H1 (cell line): ENCODE measurements at regions not wholly inside any gene's neighbourhood (a gene's known extent, or its start where the extent isn't known, plus 50 kb on each side); places are given as distances from the start of the nearest gene placed in this dataset.

Experiments used
- CTCF ChIA-PET: fragments of 300-600 bp; sonication (Branson Sonifier 250); formaldehyde crosslinking; loops from one replicate; lab custom pipeline; 2021; ENCODE audit not compliant: partially characterized antibody; lab: Charles Lee
- POLR2A ChIA-PET: fragments of 300-600 bp; sonication (Branson Sonifier 250); formaldehyde crosslinking; loops from one replicate; lab custom pipeline; 2021; ENCODE audit warnings: inconsistent platforms; ENCODE audit not compliant: partially characterized antibody; lab: Charles Lee
- DNase-seq, 2 experiments: peaks; one replicate each; pipeline versions ENCODE4 v3.0.0 to v3.0.0-alpha.2; 2010 to 2022; ENCODE audit warnings: low spot score in 2 of 2, low read depth in 1 of 2, mixed read lengths in 1 of 2
- FAIRE-seq: peaks from 2 replicates; lab custom pipeline; 2011; peaks lifted over from hg19 to GRCh38; lab: Jason Lieb, UNC
- H2AFZ ChIP-seq: 2 replicates; pipeline ENCODE4 v1.8.1; 2012; ENCODE audit warnings: low read length, inconsistent platforms
- H2AK5ac ChIP-seq: 2 replicates; pipeline ENCODE4 v1.6.1; 2013; ENCODE audit warnings: low read depth, low read length
- H2BK120ac ChIP-seq: replicated peaks from 2 replicates; pipeline ENCODE3; 2013; ENCODE audit warnings: low read depth, low read length, inconsistent platforms
- H2BK12ac ChIP-seq: 2 replicates; pipeline ENCODE4 v1.6.1; 2013; ENCODE audit warnings: low read depth, low read length
- H2BK15ac ChIP-seq: 2 replicates; pipeline ENCODE4 v1.6.1; 2013; ENCODE audit warnings: low read length
- H2BK20ac ChIP-seq: 2 replicates; pipeline ENCODE4 v1.6.1; 2013; ENCODE audit warnings: low read length
- H2BK5ac ChIP-seq: 2 replicates; pipeline ENCODE4 v1.6.1; 2013; ENCODE audit warnings: low read depth, low read length
- H3K14ac ChIP-seq: 2 replicates; pipeline ENCODE4 v1.6.1; 2013; ENCODE audit warnings: inconsistent platforms; ENCODE audit not compliant: insufficient read length
- H3K18ac ChIP-seq: 2 replicates; pipeline ENCODE4 v1.6.1; 2013; ENCODE audit warnings: low read length; ENCODE audit errors: extremely low read depth
- H3K23ac ChIP-seq: 2 replicates; pipeline ENCODE4 v1.6.1; 2013; ENCODE audit warnings: inconsistent platforms; ENCODE audit not compliant: insufficient read length
- H3K23me2 ChIP-seq: 2 replicates; pipeline ENCODE4 v1.6.1; 2013; ENCODE audit warnings: low read depth, low read length
- H3K27ac ChIP-seq: 2 replicates; pipeline ENCODE4 v1.6.1; 2011; ENCODE audit warnings: low read depth, low read length, inconsistent platforms
- H3K27me3 ChIP-seq, 4 experiments: replicated peaks in 1 of 4; 1 replicate in 1 of 4; 2 replicates in 3 of 4; pipeline versions ENCODE4 v1.6.1 to v1.8.1; 2011 to 2013; ENCODE audit warnings: low read length in 3 of 4, mild to moderate bottlenecking in 3 of 4, inconsistent platforms in 2 of 4, mixed read lengths in 2 of 4, moderate library complexity in 1 of 4; ENCODE audit not compliant: control insufficient read depth in 3 of 4, insufficient read depth in 3 of 4; ENCODE audit errors: extremely low read depth in 1 of 4
- H3K36me3 ChIP-seq, 4 experiments: 2 replicates each; pipeline versions ENCODE4 v1.6.1 to v1.8.1; 2011 to 2013; ENCODE audit warnings: mild to moderate bottlenecking in 4 of 4, low read length in 3 of 4, moderate library complexity in 2 of 4, control low read depth in 1 of 4, inconsistent platforms in 1 of 4; ENCODE audit not compliant: insufficient read depth in 4 of 4, control insufficient read depth in 2 of 4
- H3K4ac ChIP-seq: replicated peaks from 2 replicates; pipeline ENCODE3; 2013; ENCODE audit warnings: low read length, low read depth, mixed read lengths, inconsistent platforms; ENCODE audit not compliant: insufficient read length
- H3K4me1 ChIP-seq, 4 experiments: replicated peaks in 1 of 4; 1 replicate in 1 of 4; 2 replicates in 3 of 4; pipeline versions ENCODE4 v1.6.1 to v1.8.1; 2011 to 2013; ENCODE audit warnings: low read length in 3 of 4, inconsistent platforms in 2 of 4, mixed read lengths in 1 of 4; ENCODE audit not compliant: insufficient read depth in 4 of 4, control insufficient read depth in 3 of 4
- H3K4me2 ChIP-seq, 2 experiments: 2 replicates each; pipeline versions ENCODE4 v1.6.1 to v1.8.1; 2011 to 2013; ENCODE audit warnings: low read depth in 2 of 2, low read length in 2 of 2, control low read depth in 1 of 2, inconsistent platforms in 1 of 2, mild to moderate bottlenecking in 1 of 2; ENCODE audit not compliant: insufficient read depth in 1 of 2
- H3K4me3 ChIP-seq, 4 experiments: fragments of 200-600, 300-600 bp in 1 of 4; sonication (generic), shearing (Covaris generic), sonication (Bioruptor Twin) in 1 of 4; 2 replicates each; pipeline versions ENCODE4 v1.5.1 to v1.8.1; 2011 to 2016; ENCODE audit warnings: low read length in 4 of 4, low read depth in 3 of 4, control low read depth in 2 of 4, inconsistent platforms in 2 of 4, mild to moderate bottlenecking in 2 of 4, mixed read lengths in 1 of 4, moderate library complexity in 1 of 4; ENCODE audit not compliant: insufficient read depth in 2 of 4; ENCODE audit errors: extremely low read depth in 1 of 4
- H3K56ac ChIP-seq: replicated peaks from 2 replicates; pipeline ENCODE3; 2013; ENCODE audit warnings: low read depth, mild to moderate bottlenecking, mixed read lengths, low read length, inconsistent platforms; ENCODE audit not compliant: insufficient read length
- H3K79me1 ChIP-seq: 2 replicates; pipeline ENCODE4 v1.6.1; 2013; ENCODE audit warnings: low read depth, low read length, control low read depth
- H3K79me2 ChIP-seq, 2 experiments: 2 replicates each; pipeline versions ENCODE4 v1.6.1 to v1.8.1; 2012 to 2013; ENCODE audit warnings: low read length in 2 of 2, mild to moderate bottlenecking in 2 of 2, inconsistent platforms in 1 of 2; ENCODE audit not compliant: insufficient read depth in 2 of 2, control insufficient read depth in 1 of 2
- H3K9ac ChIP-seq, 4 experiments: replicated peaks in 1 of 4; 1 replicate in 1 of 4; 2 replicates in 3 of 4; pipeline versions ENCODE4 v1.6.1 to v1.8.1; 2011 to 2013; ENCODE audit warnings: low read depth in 3 of 4, low read length in 3 of 4, control low read depth in 2 of 4, mild to moderate bottlenecking in 2 of 4, moderate library complexity in 2 of 4, inconsistent platforms in 1 of 4; ENCODE audit errors: extremely low read depth in 1 of 4
- H3K9me3 ChIP-seq, 2 experiments: 2 replicates each; pipeline versions ENCODE4 v1.6.1 to v1.8.1; 2012 to 2013; ENCODE audit warnings: mild to moderate bottlenecking in 2 of 2, moderate library complexity in 2 of 2, control low read depth in 1 of 2, inconsistent platforms in 1 of 2, low read depth in 1 of 2, low read length in 1 of 2, mixed read lengths in 1 of 2; ENCODE audit not compliant: insufficient read depth in 2 of 2
- H4K20me1 ChIP-seq, 2 experiments: replicated peaks in 1 of 2; 2 replicates each; pipeline versions ENCODE3 to v1.8.1; 2011 to 2013; ENCODE audit warnings: inconsistent platforms in 2 of 2, low read length in 2 of 2, mild to moderate bottlenecking in 1 of 2; ENCODE audit not compliant: insufficient read depth in 2 of 2, control insufficient read depth in 1 of 2
- H4K5ac ChIP-seq: 2 replicates; pipeline ENCODE4 v1.6.1; 2013; ENCODE audit warnings: low read length, low read depth, mixed read lengths, inconsistent platforms; ENCODE audit not compliant: insufficient read length
- H4K8ac ChIP-seq: 2 replicates; pipeline ENCODE4 v1.8.0; 2013; ENCODE audit warnings: mild to moderate bottlenecking, moderate library complexity, low read length, inconsistent platforms; ENCODE audit not compliant: insufficient read depth; ENCODE audit errors: extremely low read depth
- H4K91ac ChIP-seq: replicated peaks from 2 replicates; pipeline ENCODE3; 2013; ENCODE audit warnings: low read length, mixed read lengths, inconsistent platforms; ENCODE audit not compliant: insufficient read length
- CBX8 ChIP-seq: fragments of 300-800, 300-1000 bp; sonication (generic); IDR thresholded peaks from 2 replicates; pipeline ENCODE4 v1.7.1; 2016; ENCODE audit warnings: low read depth, low read length, borderline replicate concordance
- WGBS, 2 experiments: shearing (Covaris generic) in 1 of 2; methylation state at CpG; one replicate each; pipeline versions ENCODE4 v1.1.6 to v1.1.7; 2013 to 2015; ENCODE audit warnings: low lambda C conversion rate in 2 of 2, mixed read lengths in 2 of 2, inconsistent platforms in 1 of 2, low coverage in 1 of 2, missing lambda C conversion rate in 1 of 2; ENCODE audit not compliant: insufficient replicate concordance in 2 of 2, insufficient coverage in 1 of 2, insufficient read length in 1 of 2; ENCODE audit errors: extremely low coverage in 1 of 2, missing lambda C conversion rate in 1 of 2; 5-methylcytosine and 5-hydroxymethylcytosine counted together

DNA sequence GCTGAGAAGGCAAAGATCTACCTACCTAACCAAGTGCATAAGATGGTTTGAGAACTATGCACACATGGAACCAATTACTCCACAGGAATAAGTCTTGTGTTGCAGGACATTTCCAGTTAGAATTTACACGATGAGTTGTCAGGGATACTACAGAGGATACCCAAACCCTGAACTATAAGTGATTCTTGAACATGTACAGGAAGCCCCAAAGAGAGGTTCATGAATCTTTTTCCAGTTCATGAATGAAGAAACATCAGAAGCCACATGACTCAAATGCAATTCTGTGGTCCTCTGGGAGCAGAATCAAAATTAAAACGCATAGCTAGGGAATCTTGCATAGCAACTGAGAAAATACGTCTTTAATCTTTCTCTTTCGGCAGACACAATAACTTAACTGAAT, 114.1 kb upstream of the LMCD1 start:
- H3K4me1 ChIP-seq = no peaks in the 10 kb centered on the region
- no peak overlapping the region for H4K8ac ChIP-seq
- TF ChIP-seq CBX8 = no peak
- H3K79me1 ChIP-seq = no peaks in the 10 kb centered on the region
- H3K23me2 ChIP-seq = no peaks in the 10 kb centered on the region
- H3K27me3 ChIP-seq = peaks cover 0 to 1% (median 0%) of the 10 kb centered on the region in 4 experiments; a peak in 1 of 7 replicates
- H3K4me2 ChIP-seq = no peak overlapping the region
- FAIRE-seq (no peak), DNase-seq (no peak)
- H3K36me3 ChIP-seq = no peaks in the 10 kb centered on the region; a peak in 1 of 8 replicates
- H3K14ac ChIP-seq = no peak overlapping the region
- no peak overlapping the region for H3K4me3 ChIP-seq
- H4K20me1 ChIP-seq = no peaks in the 10 kb centered on the region
- no peak overlapping the region for H2BK120ac ChIP-seq
- H2BK12ac ChIP-seq = no peak overlapping the region
- no peak overlapping the region for H2AK5ac ChIP-seq
- no peak overlapping the region for H2BK15ac ChIP-seq
- H3K18ac ChIP-seq = no peak overlapping the region
- H2BK20ac ChIP-seq = no peak overlapping the region
- no peaks in the 10 kb centered on the region for H3K79me2 ChIP-seq
- POLR2A ChIA-PET = no interaction called here
- no peak overlapping the region for H2BK5ac ChIP-seq
- H4K5ac ChIP-seq = no peak overlapping the region
- no peak overlapping the region for H3K56ac ChIP-seq
- H3K27ac ChIP-seq = no peak overlapping the region
- CTCF ChIA-PET = interaction anchor here (0.9 to 2.3 kb wide), 4 partner anchors 30 to 169 kb away, joined by 3 to 9 read pairs (median 6); no protein-coding TSS in a partner anchor
- H3K4ac ChIP-seq = no peak overlapping the region
- H3K9me3 ChIP-seq = no peaks in the 10 kb centered on the region
- WGBS, 2 experiments = 58% methylated on average over 4 of the region's 4 CpGs; no CpG with 5 or more reads in 1 of the 2 experiments
- H2AFZ ChIP-seq = no peak overlapping the region
- H4K91ac ChIP-seq = no peak overlapping the region
- H3K23ac ChIP-seq = no peak overlapping the region
- H3K9ac ChIP-seq = no peak overlapping the region
